Stomach (tissue), 4 donors: ENCODE measurements at regions not wholly inside any gene's neighbourhood (a gene's known extent, or its start where the extent isn't known, plus 50 kb on each side); places are given as distances from the start of the nearest gene placed in this dataset.

ENCODE experiments used
- POLR2A ChIP-seq, 4 donors: fragments of 450-650 bp; IDR thresholded peaks; one replicate each; pipeline ENCODE4 v1.6.1; 2016; ENCODE audit warnings: antibody characterized with exemption in 4 of 4, control low read depth in 2 of 4, mild to moderate bottlenecking in 1 of 4, moderate library complexity in 1 of 4
- POLR2AphosphoS5 ChIP-seq, 3 donors: sonication (generic); formaldehyde crosslinking; IDR thresholded peaks; one replicate each; pipeline ENCODE4 v1.6.1; 2016; ENCODE audit warnings: antibody characterized with exemption in 3 of 3
- TF ChIP-seq, protein P1 (sequence below), 7 experiments: fragments of 450-650 bp in 4 of 7; fragments of 200-600 bp in 3 of 7; sonication (generic) in 3 of 7; IDR thresholded peaks; one replicate each; pipeline ENCODE4 v1.5.1; 2016 to 2019; ENCODE audit warnings: antibody characterized with exemption in 7 of 7, control low read depth in 2 of 7, mild to moderate bottlenecking in 1 of 7

- TF ChIP-seq, protein P1, sequence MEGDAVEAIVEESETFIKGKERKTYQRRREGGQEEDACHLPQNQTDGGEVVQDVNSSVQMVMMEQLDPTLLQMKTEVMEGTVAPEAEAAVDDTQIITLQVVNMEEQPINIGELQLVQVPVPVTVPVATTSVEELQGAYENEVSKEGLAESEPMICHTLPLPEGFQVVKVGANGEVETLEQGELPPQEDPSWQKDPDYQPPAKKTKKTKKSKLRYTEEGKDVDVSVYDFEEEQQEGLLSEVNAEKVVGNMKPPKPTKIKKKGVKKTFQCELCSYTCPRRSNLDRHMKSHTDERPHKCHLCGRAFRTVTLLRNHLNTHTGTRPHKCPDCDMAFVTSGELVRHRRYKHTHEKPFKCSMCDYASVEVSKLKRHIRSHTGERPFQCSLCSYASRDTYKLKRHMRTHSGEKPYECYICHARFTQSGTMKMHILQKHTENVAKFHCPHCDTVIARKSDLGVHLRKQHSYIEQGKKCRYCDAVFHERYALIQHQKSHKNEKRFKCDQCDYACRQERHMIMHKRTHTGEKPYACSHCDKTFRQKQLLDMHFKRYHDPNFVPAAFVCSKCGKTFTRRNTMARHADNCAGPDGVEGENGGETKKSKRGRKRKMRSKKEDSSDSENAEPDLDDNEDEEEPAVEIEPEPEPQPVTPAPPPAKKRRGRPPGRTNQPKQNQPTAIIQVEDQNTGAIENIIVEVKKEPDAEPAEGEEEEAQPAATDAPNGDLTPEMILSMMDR (IDR thresholded peaks at IDR 0.05) = no peak
- no peak for TF ChIP-seq POLR2A (IDR thresholded peaks at IDR 0.05)
- no peak for TF ChIP-seq POLR2AphosphoS5 (IDR thresholded peaks at IDR 0.05)
Measured at GRCh38 chr11:116209255-116209654, 563.5 kb downstream of the BUD13 start.
